Uterus (tissue), 3 donors: ENCODE measurements at regions not wholly inside any gene's neighbourhood (a gene's known extent, or its start where the extent isn't known, plus 50 kb on each side); places are given as distances from the start of the nearest gene placed in this dataset.

Source experiments
- DNase-seq, 2 donors: peaks; one replicate each; pipeline ENCODE4 v3.0.0-alpha.2; 2019 to 2020
- H3K27ac ChIP-seq, 2 donors: fragments of 200-600 bp; sonication (generic); 1 replicate in 1 of 2; 2 replicates in 1 of 2; pipeline ENCODE4 v1.5.1; 2016 to 2018
- H3K27me3 ChIP-seq, 2 donors: fragments of 200-600 bp; sonication (generic); one replicate each; pipeline ENCODE4 v1.5.1; 2018 to 2019; ENCODE audit warnings: control low read depth in 1 of 2
- H3K36me3 ChIP-seq, 2 donors: fragments of 200-600 bp; sonication (generic); one replicate each; pipeline ENCODE4 v1.5.1; 2019; ENCODE audit warnings: control low read depth in 1 of 2
- H3K4me1 ChIP-seq, 2 donors: fragments of 200-600 bp; sonication (generic); one replicate each; pipeline ENCODE4 v1.5.1; 2018 to 2019; ENCODE audit warnings: control low read depth in 1 of 2
- H3K4me3 ChIP-seq, 2 donors: fragments of 200-600 bp; sonication (generic); 1 replicate in 1 of 2; 2 replicates in 1 of 2; pipeline ENCODE4 v1.5.1; 2018 to 2019; ENCODE audit warnings: mild to moderate bottlenecking in 1 of 2
- H3K9me3 ChIP-seq, 2 donors: fragments of 200-600 bp; sonication (generic); one replicate each; pipeline ENCODE4 v1.5.1; 2019; ENCODE audit warnings: control low read depth in 1 of 2
- CTCF ChIP-seq, 4 experiments: fragments of 200-600 bp in 2 of 4; fragments of 450-650 bp in 2 of 4; sonication (generic) in 2 of 4; IDR thresholded peaks; one replicate each; pipeline ENCODE4 v1.5.1; 2016 to 2019; ENCODE audit warnings: antibody characterized with exemption in 4 of 4, mild to moderate bottlenecking in 2 of 4, moderate library complexity in 1 of 4
- POLR2A ChIP-seq, 2 donors: fragments of 450-650 bp; IDR thresholded peaks; one replicate each; pipeline ENCODE4 v1.6.1; 2016; ENCODE audit warnings: antibody characterized with exemption in 2 of 2, mild to moderate bottlenecking in 1 of 2, moderate library complexity in 1 of 2
- intact Hi-C: fragments of 100-400 bp; cut with DNase I; formaldehyde crosslinking; loops from one replicate; pipeline ENCODE4 v1.15.1; 2023; ENCODE audit warnings: low total_unique reads
- donor health status: DM: yes; HTN: yes; CAD: no.

- no peak for DNase-seq
- intact Hi-C loops, result no loop called here
- TF ChIP-seq CTCF (IDR thresholded peaks at IDR 0.05), result no peak
These were observed 171.5 kb upstream of the PALMD start for GRCh38 chr1:99474350-99474893.

GRCh38 chr1:99476058-99476457 lies 169.9 kb upstream of the PALMD start:
- H3K4me1 ChIP-seq, result no peaks in the 10 kb centered on the region
- intact Hi-C loops, result no loop called here
- no peaks in the 10 kb centered on the region for H3K27me3 ChIP-seq
- DNase-seq, result no peak
- no peak overlapping the region for H3K4me3 ChIP-seq
- no peaks in the 10 kb centered on the region for H3K9me3 ChIP-seq
- no peak for TF ChIP-seq CTCF (IDR thresholded peaks at IDR 0.05)
- no peak for TF ChIP-seq POLR2A (IDR thresholded peaks at IDR 0.05)
- H3K27ac ChIP-seq, result no peak overlapping the region
- H3K36me3 ChIP-seq, result no peaks in the 10 kb centered on the region

More at GRCh38 chr1:99474350-99474893, 171.5 kb upstream of the PALMD start:
- Histone ChIP-seq H3K27me3 (no peaks in the 10 kb centered on the region), H3K27ac (no peak overlapping the region), H3K9me3 (no peaks in the 10 kb centered on the region), H3K4me3 (no peak overlapping the region), H3K4me1 (no peaks in the 10 kb centered on the region), H3K36me3 (no peaks in the 10 kb centered on the region)

GRCh38 chr1:99481391-99481996 lies 164.4 kb upstream of the PALMD start:
- Histone ChIP-seq H3K9me3 (no peaks in the 10 kb centered on the region), H3K36me3 (no peaks in the 10 kb centered on the region), H3K4me1 (no peaks in the 10 kb centered on the region), H3K27ac (no peak overlapping the region), H3K27me3 (peaks cover 0 to 5% of the 10 kb centered on the region in 2 donors), H3K4me3 (no peak overlapping the region)
- intact Hi-C loops, result no loop called here
- DNase-seq, result peak in 1 of 2 donors; percentile 33
- TF ChIP-seq POLR2A (IDR thresholded peaks at IDR 0.05) (no peak), CTCF (IDR thresholded peaks at IDR 0.05) (peak; percentile 56 to 66 (median 65))

GRCh38 chr1:99482286-99482685 lies 163.6 kb upstream of the PALMD start:
- DNase-seq, result no peak
- H3K4me1 ChIP-seq, result no peaks in the 10 kb centered on the region
- H3K36me3 ChIP-seq, result no peaks in the 10 kb centered on the region
- H3K4me3 ChIP-seq, result no peak overlapping the region
- TF ChIP-seq CTCF (IDR thresholded peaks at IDR 0.05) (no peak), POLR2A (IDR thresholded peaks at IDR 0.05) (no peak)
- H3K27me3 ChIP-seq, result peaks cover 0 to 5% of the 10 kb centered on the region in 2 donors
- no peak overlapping the region for H3K27ac ChIP-seq
- no peaks in the 10 kb centered on the region for H3K9me3 ChIP-seq
- intact Hi-C loops, result no loop called here

- intact Hi-C loops, result no loop called here
- Histone ChIP-seq H3K27ac (no peak overlapping the region), H3K4me1 (no peaks in the 10 kb centered on the region), H3K36me3 (no peaks in the 10 kb centered on the region), H3K27me3 (peaks cover 0 to 5% of the 10 kb centered on the region in 2 donors), H3K4me3 (no peak overlapping the region), H3K9me3 (no peaks in the 10 kb centered on the region)
- TF ChIP-seq POLR2A (IDR thresholded peaks at IDR 0.05), result no peak
- no peak for TF ChIP-seq CTCF (IDR thresholded peaks at IDR 0.05)
- DNase-seq, result no peak
These were observed 163.2 kb upstream of the PALMD start for GRCh38 chr1:99482750-99483149.
